RWPE2 (cell line): ENCODE measurements at regions not wholly inside any gene's neighbourhood (a gene's known extent, or its start where the extent isn't known, plus 50 kb on each side); places are given as distances from the start of the nearest gene placed in this dataset.
A peak's percentile ranks its signal among the peaks of the same experiment; 100 is the strongest.

ENCODE experiments used
- ATAC-seq: fragments of 200-7000 bp; cut with Tn5 transposase; 3 replicates; pipeline ENCODE4 v1.9.1; 2021; ENCODE audit warnings: low read depth
- DNase-seq: peaks from one replicate; pipeline ENCODE4 v3.0.0-alpha.2; 2020; ENCODE audit warnings: low spot score
- H3K27ac ChIP-seq: fragments of 450-650 bp; 2 replicates; pipeline ENCODE4 v1.5.1; 2017; ENCODE audit warnings: mild to moderate bottlenecking; ENCODE audit not compliant: poor library complexity, severe bottlenecking
- H3K27me3 ChIP-seq: fragments of 250-450 bp; sonication (Bioruptor Pico); 2 replicates; pipeline ENCODE4 v1.5.1; 2021; ENCODE audit warnings: mild to moderate bottlenecking, moderate library complexity; ENCODE audit not compliant: insufficient read depth, poor library complexity, severe bottlenecking
- H3K36me3 ChIP-seq: fragments of 250-450 bp; sonication (Bioruptor Pico); 2 replicates; pipeline ENCODE4 v1.5.1; 2020; ENCODE audit warnings: low read depth, mild to moderate bottlenecking, moderate library complexity
- H3K4me1 ChIP-seq: fragments of 250-450 bp; sonication (Bioruptor Pico); 2 replicates; pipeline ENCODE4 v1.5.1; 2021; ENCODE audit warnings: mild to moderate bottlenecking, moderate library complexity; ENCODE audit not compliant: insufficient read depth, poor library complexity, severe bottlenecking
- H3K4me3 ChIP-seq: fragments of 250-450 bp; sonication (Bioruptor Pico); 2 replicates; pipeline ENCODE4 v1.5.1; 2021; ENCODE audit warnings: mild to moderate bottlenecking, moderate library complexity; ENCODE audit not compliant: severe bottlenecking
- H3K9me3 ChIP-seq: fragments of 250-450 bp; sonication (Bioruptor Pico); 2 replicates; pipeline ENCODE4 v1.5.1; 2021; ENCODE audit warnings: mild to moderate bottlenecking, moderate library complexity; ENCODE audit not compliant: severe bottlenecking
- CTCF ChIP-seq: fragments of 450-650 bp; IDR thresholded peaks from one replicate; pipeline ENCODE4 v1.5.1; 2017; ENCODE audit warnings: mild to moderate bottlenecking, moderate library complexity; ENCODE audit not compliant: poor library complexity, severe bottlenecking

GRCh38 chr20:21613512-21613911 is 92.0 kb upstream of the PAX1 start:
- H3K27me3 ChIP-seq, result peaks cover 26% of the 10 kb centered on the region
- no peak for DNase-seq

GRCh38 chr20:21609981-21610380 is 95.5 kb upstream of the PAX1 start:
- Histone ChIP-seq H3K4me1 (no peaks in the 10 kb centered on the region), H3K36me3 (no peaks in the 10 kb centered on the region), H3K27me3 (peaks cover 7% of the 10 kb centered on the region), H3K27ac (no peak overlapping the region), H3K9me3 (no peaks in the 10 kb centered on the region), H3K4me3 (no peak overlapping the region)
- no peak for ATAC-seq
- DNase-seq, result no peak
- no peak for TF ChIP-seq CTCF

More at GRCh38 chr20:21613512-21613911, 92.0 kb upstream of the PAX1 start:
- no peak for TF ChIP-seq CTCF
- Histone ChIP-seq H3K9me3 (no peaks in the 10 kb centered on the region), H3K27ac (no peak overlapping the region), H3K4me1 (no peaks in the 10 kb centered on the region), H3K36me3 (no peaks in the 10 kb centered on the region), H3K4me3 (no peak overlapping the region)
- ATAC-seq, result peak; percentile 40

GRCh38 chr20:21609221-21609620 is 95.4 kb upstream of the NKX2-2 start:
- H3K4me1 ChIP-seq, result no peaks in the 10 kb centered on the region
- H3K27ac ChIP-seq, result no peak overlapping the region
- ATAC-seq (peak; percentile 58), DNase-seq (no peak)
- H3K36me3 ChIP-seq, result no peaks in the 10 kb centered on the region
- H3K4me3 ChIP-seq, result no peak overlapping the region
- H3K27me3 ChIP-seq, result peaks cover 4% of the 10 kb centered on the region
- TF ChIP-seq CTCF, result no peak
- no peaks in the 10 kb centered on the region for H3K9me3 ChIP-seq

GRCh38 chr20:21608777-21609176 is 94.9 kb upstream of the NKX2-2 start:
- Histone ChIP-seq H3K27ac (no peak overlapping the region), H3K36me3 (no peaks in the 10 kb centered on the region), H3K9me3 (no peaks in the 10 kb centered on the region), H3K4me3 (no peak overlapping the region), H3K27me3 (peaks cover 4% of the 10 kb centered on the region), H3K4me1 (no peaks in the 10 kb centered on the region)
- no peak for DNase-seq
- TF ChIP-seq CTCF, result no peak
- no peak for ATAC-seq

GRCh38 chr20:21607971-21608725 is 94.3 kb upstream of the NKX2-2 start:
- ATAC-seq, result no peak
- Histone ChIP-seq H3K36me3 (no peaks in the 10 kb centered on the region), H3K4me1 (no peaks in the 10 kb centered on the region), H3K27me3 (peaks cover 4% of the 10 kb centered on the region), H3K27ac (no peak overlapping the region), H3K4me3 (no peak overlapping the region), H3K9me3 (no peaks in the 10 kb centered on the region)
- DNase-seq, result no peak
- no peak for TF ChIP-seq CTCF
